ENCODE measurements at regions not wholly inside any gene's neighbourhood (a gene's known extent, or its start where the extent isn't known, plus 50 kb on each side); places are given as distances from the start of the nearest gene placed in this dataset.
"Not testable (repeated sequence)": the region's sequence is repeated elsewhere in the genome, so short reads cannot be mapped to it uniquely, and the experiment has no call there.

GRCh38 chr20:55074266-55074840 is 599.0 kb downstream of the DOK5 start:
- not testable (repeated sequence) for TF ChIP-seq SP1 (IDR thresholded peaks at IDR 0.05; ENCODE audit: low read depth, low read length); CTCF (IDR thresholded peaks at IDR 0.05 in 2 of 3, conservative IDR thresholded peaks at IDR 0.05 in 1 of 3; ENCODE audit: control insufficient read depth in 2 of 3, extremely low read depth in 1 of 3, insufficient read depth in 1 of 3, low read depth in 3 of 3, low read length in 3 of 3); ETV6 (conservative IDR thresholded peaks at IDR 0.05 in 1 of 2, IDR thresholded peaks at IDR 0.05 in 1 of 2; ENCODE audit: borderline replicate concordance in 1 of 2, low read depth in 1 of 2); POU2F2 (IDR thresholded peaks at IDR 0.05; ENCODE audit: borderline replicate concordance, low read depth, low read length); POLR2A (IDR thresholded peaks at IDR 0.05; ENCODE audit: low read depth, low read length)

Measured in GM12878 (cell line).